ENCODE measurements at regions not wholly inside any gene's neighbourhood (a gene's known extent, or its start where the extent isn't known, plus 50 kb on each side); places are given as distances from the start of the nearest gene placed in this dataset.
"Not testable (repeated sequence)": the region's sequence is repeated elsewhere in the genome, so short reads cannot be mapped to it uniquely, and the experiment has no call there.

- TF ChIP-seq, protein P1, sequence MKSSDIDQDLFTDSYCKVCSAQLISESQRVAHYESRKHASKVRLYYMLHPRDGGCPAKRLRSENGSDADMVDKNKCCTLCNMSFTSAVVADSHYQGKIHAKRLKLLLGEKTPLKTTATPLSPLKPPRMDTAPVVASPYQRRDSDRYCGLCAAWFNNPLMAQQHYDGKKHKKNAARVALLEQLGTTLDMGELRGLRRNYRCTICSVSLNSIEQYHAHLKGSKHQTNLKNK (CRISPR knock-in tag; IDR thresholded peaks at IDR 0.05) = no peak
- TF ChIP-seq EMX1 (CRISPR knock-in tag; IDR thresholded peaks at IDR 0.05) = no peak
- TF ChIP-seq MXD4 (CRISPR knock-in tag; IDR thresholded peaks at IDR 0.05; ENCODE audit: borderline replicate concordance) = no peak
- TF ChIP-seq CTCF (IDR thresholded peaks at IDR 0.05) = no peak
- no peak for TF ChIP-seq GABPB1 (CRISPR knock-in tag; IDR thresholded peaks at IDR 0.05)
- no peak for TF ChIP-seq ARID4B (CRISPR knock-in tag; IDR thresholded peaks at IDR 0.05; ENCODE audit: borderline replicate concordance)
- TF ChIP-seq GRHL2 (CRISPR knock-in tag; IDR thresholded peaks at IDR 0.05; ENCODE audit: insufficient replicate concordance, severe bottlenecking) = no peak
- TF ChIP-seq SMAD3 (CRISPR knock-in tag; IDR thresholded peaks at IDR 0.05; ENCODE audit: borderline replicate concordance) = no peak
- TF ChIP-seq AFF4 (CRISPR knock-in tag; IDR thresholded peaks at IDR 0.05; ENCODE audit: borderline replicate concordance) = no peak
Observed at GRCh38 chr4:171308661-171309060, 504.5 kb upstream of the GALNTL6 start (continued).

- ATAC-seq; DNase-seq (ENCODE audit: low spot score); POLR2A ChIA-PET; H3K27me3 Mint-ChIP-seq (ENCODE audit: low read depth); H3K27ac Mint-ChIP-seq; H3K4me3 Mint-ChIP-seq; H3K4me1 Mint-ChIP-seq; CTCF ChIA-PET; H3K36me3 Mint-ChIP-seq: not testable (repeated sequence)
- H3K9me3 Mint-ChIP-seq = peaks cover 12% of the 10 kb centered on the region
Observed at GRCh38 chr4:171298048-171298718, 515.0 kb upstream of the GALNTL6 start.

GRCh38 chr4:171288816-171289432 lies 524.3 kb upstream of the GALNTL6 start:
- Mint-ChIP-seq H3K36me3 (no peaks in the 10 kb centered on the region), H3K27ac (no peak overlapping the region), H3K9me3 (no peaks in the 10 kb centered on the region), H3K4me3 (no peak overlapping the region), H3K4me1 (no peaks in the 10 kb centered on the region), H3K27me3 (ENCODE audit: low read depth) (no peaks in the 10 kb centered on the region)
- DNase-seq (ENCODE audit: low spot score) = no peak
- ChIA-PET CTCF (interaction anchor here (0.6 to 0.7 kb wide), 3 partner anchors 987 to 1981 kb away, joined by 3 to 4 read pairs (median 4); no protein-coding TSS in a partner anchor), POLR2A (no interaction called here)
- no peak for ATAC-seq
- TF ChIP-seq ZNF512 (CRISPR knock-in tag; IDR thresholded peaks at IDR 0.05; ENCODE audit: borderline replicate concordance) = no peak
- no peak for TF ChIP-seq CREM (CRISPR knock-in tag; IDR thresholded peaks at IDR 0.05)
- no peak for TF ChIP-seq ZNF671 (CRISPR knock-in tag; IDR thresholded peaks at IDR 0.05)
- TF ChIP-seq SMAD3 (CRISPR knock-in tag; IDR thresholded peaks at IDR 0.05; ENCODE audit: borderline replicate concordance) = no peak
- TF ChIP-seq SOX15 (CRISPR knock-in tag; IDR thresholded peaks at IDR 0.05) = no peak
- no peak for TF ChIP-seq NFATC4 (CRISPR knock-in tag; IDR thresholded peaks at IDR 0.05)
- TF ChIP-seq ESRRA (CRISPR knock-in tag; IDR thresholded peaks at IDR 0.05; ENCODE audit: borderline replicate concordance) = no peak
- no peak for TF ChIP-seq USF2 (CRISPR knock-in tag; IDR thresholded peaks at IDR 0.05)
